Mesodermal cell (in vitro differentiated cells): ENCODE measurements at regions not wholly inside any gene's neighbourhood (a gene's known extent, or its start where the extent isn't known, plus 50 kb on each side); places are given as distances from the start of the nearest gene placed in this dataset.

Experiments
- H3K27ac ChIP-seq: 2 replicates; pipeline ENCODE4 v1.7.0; 2013; ENCODE audit warnings: mild to moderate bottlenecking, low read depth, low read length, moderate library complexity; ENCODE audit not compliant: severe bottlenecking
- H3K36me3 ChIP-seq: 2 replicates; pipeline ENCODE4 v1.7.1; 2013; ENCODE audit warnings: mild to moderate bottlenecking, low read length, moderate library complexity; ENCODE audit not compliant: control insufficient read depth, insufficient read depth
- H3K4me1 ChIP-seq: one replicate; pipeline ENCODE4 v1.7.1; 2013; ENCODE audit warnings: mild to moderate bottlenecking, low read length; ENCODE audit not compliant: insufficient read depth, control insufficient read depth, poor library complexity, severe bottlenecking
- H3K4me3 ChIP-seq: 2 replicates; pipeline ENCODE4 v1.7.0; 2013; ENCODE audit warnings: low read length, control low read depth, mild to moderate bottlenecking; ENCODE audit not compliant: insufficient read depth, poor library complexity, severe bottlenecking; ENCODE audit errors: extremely low read depth
- H3K9me3 ChIP-seq: 2 replicates; pipeline ENCODE4 v1.7.1; 2013; ENCODE audit warnings: mild to moderate bottlenecking, low read length, moderate library complexity; ENCODE audit not compliant: control insufficient read depth
- WGBS, 2 experiments: methylation state at CpG; one replicate each; pipeline ENCODE4 v1.1.5; 2013; ENCODE audit warnings: missing lambda C conversion rate in 2 of 2; ENCODE audit not compliant: insufficient coverage in 2 of 2; 5-methylcytosine and 5-hydroxymethylcytosine counted together

GRCh38 chr7:126178865-126179264, 1073.9 kb downstream of the GRM8 start:
- Histone ChIP-seq H3K9me3 (no peaks in the 10 kb centered on the region), H3K36me3 (no peaks in the 10 kb centered on the region), H3K27ac (no peak overlapping the region), H3K4me1 (no peaks in the 10 kb centered on the region), H3K4me3 (no peak overlapping the region)

- H3K27ac ChIP-seq = no peak overlapping the region
- H3K9me3 ChIP-seq = no peaks in the 10 kb centered on the region
- H3K4me3 ChIP-seq = no peak overlapping the region
- H3K36me3 ChIP-seq = no peaks in the 10 kb centered on the region
- H3K4me1 ChIP-seq = no peaks in the 10 kb centered on the region
- WGBS, 2 experiments = no CpG with 5 or more reads among the region's 1 CpG
These were observed 1075.0 kb downstream of the GRM8 start for GRCh38 chr7:126177782-126178181.

- H3K27ac ChIP-seq = no peak overlapping the region
- H3K4me3 ChIP-seq = no peak overlapping the region
- WGBS, 2 experiments = no CpG with 5 or more reads among the region's 2 CpGs
- no peaks in the 10 kb centered on the region for H3K9me3 ChIP-seq
- H3K4me1 ChIP-seq = no peaks in the 10 kb centered on the region
- H3K36me3 ChIP-seq = no peaks in the 10 kb centered on the region
These were observed 1086.1 kb downstream of the GRM8 start for GRCh38 chr7:126166645-126167044.

GRCh38 chr7:126163647-126164046, 1089.1 kb downstream of the GRM8 start:
- no peak overlapping the region for H3K4me3 ChIP-seq
- 75% methylated on average over 1 of the region's 1 CpG; no CpG with 5 or more reads in 1 of the 2 experiments for WGBS, 2 experiments
- H3K9me3 ChIP-seq = no peaks in the 10 kb centered on the region
- no peaks in the 10 kb centered on the region for H3K4me1 ChIP-seq
- no peaks in the 10 kb centered on the region for H3K36me3 ChIP-seq
- H3K27ac ChIP-seq = no peak overlapping the region

- H3K4me3 ChIP-seq = no peak overlapping the region
- H3K4me1 ChIP-seq = no peaks in the 10 kb centered on the region
- H3K36me3 ChIP-seq = no peaks in the 10 kb centered on the region
- no peaks in the 10 kb centered on the region for H3K9me3 ChIP-seq
- no peak overlapping the region for H3K27ac ChIP-seq
- no CpG with 5 or more reads among the region's 2 CpGs for WGBS, 2 experiments
These were observed 1095.3 kb downstream of the GRM8 start for GRCh38 chr7:126157391-126157790.

GRCh38 chr7:126150278-126150958, 1102.3 kb downstream of the GRM8 start:
- 83 to 100% methylated on average over 1 to 2 of the region's 2 CpGs for WGBS, 2 experiments
- Histone ChIP-seq H3K27ac (no peak overlapping the region), H3K36me3 (no peaks in the 10 kb centered on the region), H3K4me1 (no peaks in the 10 kb centered on the region), H3K9me3 (no peaks in the 10 kb centered on the region), H3K4me3 (no peak overlapping the region)

GRCh38 chr7:126140858-126141466, 1111.8 kb downstream of the GRM8 start:
- no peaks in the 10 kb centered on the region for H3K4me1 ChIP-seq
- no peaks in the 10 kb centered on the region for H3K9me3 ChIP-seq
- no peak overlapping the region for H3K27ac ChIP-seq
- H3K36me3 ChIP-seq = no peaks in the 10 kb centered on the region
- H3K4me3 ChIP-seq = no peak overlapping the region

- Histone ChIP-seq H3K36me3 (no peaks in the 10 kb centered on the region), H3K9me3 (no peaks in the 10 kb centered on the region), H3K27ac (no peak overlapping the region), H3K4me1 (no peaks in the 10 kb centered on the region), H3K4me3 (no peak overlapping the region)
- no CpG with 5 or more reads among the region's 1 CpG for WGBS, 2 experiments
These were observed 1132.8 kb downstream of the GRM8 start for GRCh38 chr7:126119981-126120380.

- H3K36me3 ChIP-seq = no peaks in the 10 kb centered on the region
- no peaks in the 10 kb centered on the region for H3K4me1 ChIP-seq
- H3K9me3 ChIP-seq = no peaks in the 10 kb centered on the region
- H3K4me3 ChIP-seq = no peak overlapping the region
- WGBS, 2 experiments = 100% methylated on average over 1 of the region's 1 CpG; no CpG with 5 or more reads in 1 of the 2 experiments
- H3K27ac ChIP-seq = no peak overlapping the region
These were observed 1149.2 kb downstream of the GRM8 start for GRCh38 chr7:126103582-126103981.

- H3K4me1 ChIP-seq = no peaks in the 10 kb centered on the region
- H3K9me3 ChIP-seq = no peaks in the 10 kb centered on the region
- H3K36me3 ChIP-seq = no peaks in the 10 kb centered on the region
- H3K4me3 ChIP-seq = no peak overlapping the region
- no peak overlapping the region for H3K27ac ChIP-seq
These were observed 1153.4 kb upstream of the POT1 start for GRCh38 chr7:126083014-126083413.

- H3K9me3 ChIP-seq = no peaks in the 10 kb centered on the region
- no peak overlapping the region for H3K4me3 ChIP-seq
- H3K27ac ChIP-seq = no peak overlapping the region
These were observed 1150.0 kb upstream of the POT1 start for GRCh38 chr7:126079581-126079980.

More at GRCh38 chr7:126079581-126079980, 1150.0 kb upstream of the POT1 start:
- Histone ChIP-seq H3K4me1 (no peaks in the 10 kb centered on the region), H3K36me3 (no peaks in the 10 kb centered on the region)
